Liver (tissue), 3 donors: ENCODE measurements at regions not wholly inside any gene's neighbourhood (a gene's known extent, or its start where the extent isn't known, plus 50 kb on each side); places are given as distances from the start of the nearest gene placed in this dataset.

ENCODE experiments used
- FOXA1 ChIP-seq: IDR thresholded peaks from 2 replicates; pipeline ENCODE4 v1.6.1; 2016; ENCODE audit warnings: antibody characterized with exemption
- HNF4A ChIP-seq, 2 donors: conservative IDR thresholded peaks; 2 replicates each; pipeline ENCODE4 v1.6.1; 2016; ENCODE audit warnings: antibody characterized with exemption in 2 of 2, mild to moderate bottlenecking in 2 of 2
- HNF4G ChIP-seq: IDR thresholded peaks from 2 replicates; pipeline ENCODE4 v1.6.1; 2016; ENCODE audit warnings: antibody characterized with exemption
- RAD21 ChIP-seq, 2 donors: IDR thresholded peaks; 2 replicates each; pipeline ENCODE4 v1.6.1; 2016; ENCODE audit warnings: antibody characterized with exemption in 2 of 2, mild to moderate bottlenecking in 2 of 2
- YY1 ChIP-seq: IDR thresholded peaks from 2 replicates; pipeline ENCODE4 v1.6.1; 2016; ENCODE audit warnings: antibody characterized with exemption, mild to moderate bottlenecking
- TF ChIP-seq, protein P1 (sequence below): fragments of 150-350 bp; IDR thresholded peaks from 2 replicates; pipeline ENCODE4 v1.5.1; 2017; ENCODE audit warnings: improper control_type of control experiment, low read depth, low read length; ENCODE audit not compliant: missing input control
- TF ChIP-seq, protein P2 (sequence below): IDR thresholded peaks from 2 replicates; pipeline ENCODE4 v1.6.1; 2016; ENCODE audit warnings: antibody characterized with exemption
- TF ChIP-seq, protein P3 (sequence below): IDR thresholded peaks from 2 replicates; pipeline ENCODE4 v1.6.1; 2016; ENCODE audit warnings: antibody characterized with exemption, mild to moderate bottlenecking
- donor health status: healthy.
- donor health status: healthy.

DNA sequence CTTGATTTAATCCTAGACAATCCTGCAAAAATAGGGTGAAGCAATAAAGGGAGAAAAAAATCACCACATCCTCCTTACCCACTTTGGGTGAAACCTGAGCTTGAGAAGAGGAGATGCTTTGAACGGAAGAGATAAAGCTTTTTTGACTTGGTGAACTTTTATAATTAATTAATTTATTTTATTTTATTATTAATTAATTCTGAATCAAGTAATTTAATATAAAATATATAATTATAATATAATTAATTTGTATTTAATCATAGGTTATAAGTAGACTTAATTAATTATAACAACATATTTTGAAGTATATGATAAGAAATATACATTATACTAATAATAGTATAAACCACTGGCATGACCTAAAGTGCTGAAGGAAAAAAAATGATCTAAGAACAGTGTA lies 2164.8 kb downstream of the LRRC4C start:
- TF ChIP-seq, protein P1, sequence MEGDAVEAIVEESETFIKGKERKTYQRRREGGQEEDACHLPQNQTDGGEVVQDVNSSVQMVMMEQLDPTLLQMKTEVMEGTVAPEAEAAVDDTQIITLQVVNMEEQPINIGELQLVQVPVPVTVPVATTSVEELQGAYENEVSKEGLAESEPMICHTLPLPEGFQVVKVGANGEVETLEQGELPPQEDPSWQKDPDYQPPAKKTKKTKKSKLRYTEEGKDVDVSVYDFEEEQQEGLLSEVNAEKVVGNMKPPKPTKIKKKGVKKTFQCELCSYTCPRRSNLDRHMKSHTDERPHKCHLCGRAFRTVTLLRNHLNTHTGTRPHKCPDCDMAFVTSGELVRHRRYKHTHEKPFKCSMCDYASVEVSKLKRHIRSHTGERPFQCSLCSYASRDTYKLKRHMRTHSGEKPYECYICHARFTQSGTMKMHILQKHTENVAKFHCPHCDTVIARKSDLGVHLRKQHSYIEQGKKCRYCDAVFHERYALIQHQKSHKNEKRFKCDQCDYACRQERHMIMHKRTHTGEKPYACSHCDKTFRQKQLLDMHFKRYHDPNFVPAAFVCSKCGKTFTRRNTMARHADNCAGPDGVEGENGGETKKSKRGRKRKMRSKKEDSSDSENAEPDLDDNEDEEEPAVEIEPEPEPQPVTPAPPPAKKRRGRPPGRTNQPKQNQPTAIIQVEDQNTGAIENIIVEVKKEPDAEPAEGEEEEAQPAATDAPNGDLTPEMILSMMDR, result no peak
- no peak for TF ChIP-seq RAD21 (IDR thresholded peaks at IDR 0.05)
- TF ChIP-seq FOXA1, result no peak
- TF ChIP-seq HNF4A (conservative IDR thresholded peaks at IDR 0.05), result no peak
- TF ChIP-seq, protein P2, sequence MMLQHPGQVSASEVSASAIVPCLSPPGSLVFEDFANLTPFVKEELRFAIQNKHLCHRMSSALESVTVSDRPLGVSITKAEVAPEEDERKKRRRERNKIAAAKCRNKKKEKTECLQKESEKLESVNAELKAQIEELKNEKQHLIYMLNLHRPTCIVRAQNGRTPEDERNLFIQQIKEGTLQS, result no peak
- no peak for TF ChIP-seq HNF4G
- TF ChIP-seq, protein P3, sequence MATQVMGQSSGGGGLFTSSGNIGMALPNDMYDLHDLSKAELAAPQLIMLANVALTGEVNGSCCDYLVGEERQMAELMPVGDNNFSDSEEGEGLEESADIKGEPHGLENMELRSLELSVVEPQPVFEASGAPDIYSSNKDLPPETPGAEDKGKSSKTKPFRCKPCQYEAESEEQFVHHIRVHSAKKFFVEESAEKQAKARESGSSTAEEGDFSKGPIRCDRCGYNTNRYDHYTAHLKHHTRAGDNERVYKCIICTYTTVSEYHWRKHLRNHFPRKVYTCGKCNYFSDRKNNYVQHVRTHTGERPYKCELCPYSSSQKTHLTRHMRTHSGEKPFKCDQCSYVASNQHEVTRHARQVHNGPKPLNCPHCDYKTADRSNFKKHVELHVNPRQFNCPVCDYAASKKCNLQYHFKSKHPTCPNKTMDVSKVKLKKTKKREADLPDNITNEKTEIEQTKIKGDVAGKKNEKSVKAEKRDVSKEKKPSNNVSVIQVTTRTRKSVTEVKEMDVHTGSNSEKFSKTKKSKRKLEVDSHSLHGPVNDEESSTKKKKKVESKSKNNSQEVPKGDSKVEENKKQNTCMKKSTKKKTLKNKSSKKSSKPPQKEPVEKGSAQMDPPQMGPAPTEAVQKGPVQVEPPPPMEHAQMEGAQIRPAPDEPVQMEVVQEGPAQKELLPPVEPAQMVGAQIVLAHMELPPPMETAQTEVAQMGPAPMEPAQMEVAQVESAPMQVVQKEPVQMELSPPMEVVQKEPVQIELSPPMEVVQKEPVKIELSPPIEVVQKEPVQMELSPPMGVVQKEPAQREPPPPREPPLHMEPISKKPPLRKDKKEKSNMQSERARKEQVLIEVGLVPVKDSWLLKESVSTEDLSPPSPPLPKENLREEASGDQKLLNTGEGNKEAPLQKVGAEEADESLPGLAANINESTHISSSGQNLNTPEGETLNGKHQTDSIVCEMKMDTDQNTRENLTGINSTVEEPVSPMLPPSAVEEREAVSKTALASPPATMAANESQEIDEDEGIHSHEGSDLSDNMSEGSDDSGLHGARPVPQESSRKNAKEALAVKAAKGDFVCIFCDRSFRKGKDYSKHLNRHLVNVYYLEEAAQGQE, result no peak
- no peak for TF ChIP-seq YY1
